Stimulated activated CD4-positive, alpha-beta T cell treated with anti-CD3 and anti-CD28 coated beads, Interleukin-15, amount 100 ng/mL, for 1 hour (primary cell): ENCODE measurements at regions not wholly inside any gene's neighbourhood (a gene's known extent, or its start where the extent isn't known, plus 50 kb on each side); places are given as distances from the start of the nearest gene placed in this dataset.

Experiments used
- DNase-seq, 2 donors: peaks; one replicate each; pipeline ENCODE4 v3.0.0-alpha.2; 2020; ENCODE audit warnings: low read depth in 1 of 2, low spot score in 1 of 2

DNA sequence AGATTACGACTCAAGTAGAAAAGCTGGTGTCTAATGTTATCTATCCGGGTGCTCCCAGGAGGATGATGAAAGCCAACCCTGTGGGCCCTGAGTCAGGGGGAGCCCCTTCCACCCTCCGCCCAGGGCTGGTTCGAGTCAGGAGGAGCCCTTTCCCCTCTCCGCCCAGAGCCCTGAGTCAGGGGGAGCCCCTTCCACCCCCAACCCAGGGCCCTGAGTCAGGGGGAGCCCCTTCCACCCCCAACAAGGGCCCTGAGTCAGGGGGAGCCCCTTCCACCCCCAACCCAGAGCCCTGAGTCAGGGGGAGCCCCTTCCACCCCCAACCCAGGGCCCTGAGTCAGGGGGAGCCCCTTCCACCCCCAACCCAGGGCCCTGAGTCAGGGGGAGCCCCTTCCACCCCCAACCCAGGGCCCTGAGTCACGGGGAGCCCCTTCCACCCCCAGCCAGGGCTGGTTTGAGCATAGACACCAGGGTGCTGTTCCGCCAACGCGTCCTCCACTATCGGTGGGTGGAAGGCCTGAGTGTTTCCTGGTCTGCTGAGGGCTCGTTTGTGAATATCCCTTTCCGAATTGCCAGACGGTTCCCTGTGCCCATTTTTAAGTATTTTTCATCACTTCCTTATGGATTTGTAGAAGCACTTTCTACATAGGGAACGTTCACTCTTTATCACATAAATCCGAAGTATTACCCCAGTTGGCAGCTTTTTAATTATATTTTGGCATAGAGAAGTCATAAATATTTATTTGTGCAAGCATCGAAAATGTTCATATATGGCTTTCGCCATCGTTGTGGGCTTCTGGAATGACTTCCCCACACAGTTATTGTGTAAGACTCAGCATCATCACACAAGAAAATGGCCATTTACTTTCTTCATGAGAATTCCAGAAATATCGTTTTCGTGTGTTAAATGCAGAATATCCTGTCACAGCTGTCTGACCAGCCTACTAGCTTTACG is 380.6 kb downstream of the BRD1 start:
- DNase-seq: peak in 1 of 2 donors; percentile 11

DNA sequence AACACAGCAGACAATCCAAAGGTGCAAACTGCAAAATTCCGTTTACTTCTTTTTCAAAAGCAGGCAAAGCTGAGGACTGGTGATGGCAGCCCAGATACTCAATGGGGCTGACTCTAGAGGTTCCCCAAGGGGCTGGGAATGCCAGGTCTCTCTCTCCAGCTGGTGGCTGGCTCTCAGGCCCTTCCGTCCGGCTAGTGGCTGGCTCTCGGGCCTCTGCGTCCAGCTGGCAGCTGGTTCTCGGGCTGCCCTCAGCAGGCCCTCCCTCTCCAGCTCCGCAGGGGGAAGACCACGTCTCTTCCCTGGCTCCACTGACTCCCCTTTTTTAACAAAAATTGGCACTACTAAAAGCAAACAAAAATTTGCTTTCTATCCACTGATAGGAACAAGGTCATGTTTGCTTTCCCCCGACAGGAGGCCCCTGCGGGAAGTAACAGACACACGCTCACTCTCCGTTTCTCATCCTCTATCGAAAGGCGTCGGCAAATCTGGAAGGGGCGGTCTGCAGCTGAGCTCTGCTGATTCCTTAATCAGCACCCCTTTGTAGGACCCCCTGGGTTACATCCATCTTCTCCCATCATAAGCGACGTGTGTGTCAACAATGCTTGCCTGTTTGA is 381.4 kb downstream of the BRD1 start:
- DNase-seq: no peak

DNA sequence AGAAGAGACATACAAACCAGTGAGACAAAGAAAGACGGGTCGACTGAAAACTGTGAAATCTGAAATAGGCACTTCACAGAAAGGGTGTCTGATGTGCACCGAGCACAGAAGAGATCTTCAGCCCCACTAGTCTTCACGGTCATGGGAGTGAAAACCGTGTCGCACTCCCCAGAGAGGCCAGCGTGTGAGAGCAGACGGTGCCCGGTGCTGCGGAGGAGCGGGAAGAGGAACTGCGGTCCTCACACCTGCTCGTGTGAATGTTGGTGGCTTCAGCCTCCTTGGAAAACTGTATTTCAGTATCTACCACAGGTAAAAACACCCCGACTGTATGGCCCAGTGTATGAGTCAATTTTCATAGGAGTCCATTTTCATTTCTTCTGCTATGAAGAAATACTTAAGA is 382.9 kb downstream of the BRD1 start:
- no peak for DNase-seq

DNA sequence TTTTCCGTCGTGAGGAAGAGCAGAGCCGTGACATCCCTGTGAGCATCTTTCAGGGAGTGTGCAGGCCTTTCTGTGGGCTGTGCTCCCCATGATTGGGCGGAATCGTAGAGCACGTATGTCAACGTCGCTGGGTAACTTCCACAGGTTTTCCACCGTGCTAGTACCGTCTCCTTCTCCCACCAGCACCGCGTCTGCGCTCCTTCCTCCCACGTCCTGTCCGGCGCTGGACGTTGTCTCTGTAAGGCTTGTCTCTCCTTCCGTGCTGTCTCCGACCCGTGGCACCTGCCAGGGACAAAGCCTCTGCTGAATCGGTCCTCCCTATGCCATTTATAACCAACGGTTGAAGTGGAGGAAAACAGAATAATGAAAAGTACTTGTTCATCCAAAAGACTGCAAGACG is 386.7 kb downstream of the BRD1 start:
- no peak for DNase-seq

DNA sequence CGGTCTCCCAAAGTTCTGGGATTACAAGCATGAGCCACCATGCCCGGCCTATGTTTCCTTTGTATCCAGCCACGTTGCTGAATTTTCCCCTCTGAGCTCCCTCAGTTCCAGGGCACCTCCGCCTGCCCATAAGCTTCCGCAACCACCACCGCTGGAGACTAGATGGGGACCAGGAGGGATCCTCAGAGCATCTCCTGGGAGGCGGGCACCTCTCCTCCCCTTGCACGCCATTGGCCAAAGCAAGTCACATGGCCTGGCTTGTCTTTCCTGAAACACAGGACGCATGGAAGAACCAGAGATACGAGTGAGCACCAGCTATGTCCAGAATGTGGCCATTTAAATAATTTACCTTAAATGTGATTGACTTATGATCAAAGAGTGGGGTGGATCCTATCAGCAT is 388.3 kb downstream of the BRD1 start:
- no peak for DNase-seq

DNA sequence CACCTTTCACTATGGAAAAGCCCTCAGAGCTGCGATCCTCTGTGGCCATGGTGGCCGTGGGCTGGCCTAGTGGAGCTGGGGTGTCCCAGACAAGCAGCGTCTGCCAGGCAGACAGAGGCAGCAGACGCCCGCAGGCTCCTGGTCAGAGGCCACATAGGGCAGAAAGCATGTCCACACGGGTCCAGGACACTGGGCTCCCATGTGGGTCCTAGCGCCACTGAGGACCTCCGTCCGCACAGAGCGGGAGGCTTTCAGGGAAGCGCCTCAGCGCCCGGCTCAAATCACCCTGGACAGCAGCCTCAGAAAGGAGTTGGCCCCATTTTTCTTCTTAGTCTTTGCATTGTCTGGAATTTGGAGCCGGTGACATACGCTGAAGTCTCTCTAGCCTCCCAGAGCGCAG is 389.7 kb downstream of the BRD1 start:
- no peak for DNase-seq

DNA sequence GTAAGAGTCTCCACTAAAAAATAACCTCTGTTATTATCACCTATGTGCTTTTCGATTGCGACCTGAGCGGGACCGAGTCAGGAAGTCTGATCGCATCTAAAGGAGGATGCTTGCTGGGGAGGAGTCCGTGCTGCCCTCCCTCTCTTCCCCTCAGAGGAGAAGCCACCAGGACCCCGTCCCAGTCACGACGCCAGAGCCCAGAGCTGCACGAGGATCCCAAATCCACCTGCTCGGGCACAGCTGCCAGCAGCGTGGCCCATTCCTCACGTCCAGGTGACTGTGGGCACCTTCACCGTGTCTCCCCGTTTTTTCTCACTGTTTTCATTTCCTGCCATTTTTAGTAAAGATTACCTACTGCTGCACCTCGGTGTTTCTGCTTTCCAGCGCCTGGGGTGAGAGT is 390.3 kb downstream of the BRD1 start:
- no peak for DNase-seq

DNA sequence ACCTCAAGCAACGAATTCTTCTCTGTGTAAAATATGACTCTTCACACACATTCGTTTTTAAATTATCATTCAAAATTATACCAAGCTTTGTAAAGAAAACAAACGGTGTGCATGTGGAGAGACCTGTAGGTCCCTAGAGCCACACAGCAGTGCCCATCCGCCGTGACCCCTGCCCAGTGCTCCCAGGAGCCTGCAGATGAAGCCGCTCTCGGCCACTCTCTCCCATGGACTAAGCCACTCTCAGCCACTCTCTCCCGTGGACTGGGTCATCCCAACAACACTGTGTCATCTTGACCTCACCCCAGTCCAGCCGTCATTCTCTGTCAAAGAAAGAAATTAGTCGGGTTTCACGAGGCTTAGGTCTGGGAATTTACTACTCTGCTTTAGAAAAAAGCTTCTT is 391.6 kb downstream of the BRD1 start:
- no peak for DNase-seq

DNA sequence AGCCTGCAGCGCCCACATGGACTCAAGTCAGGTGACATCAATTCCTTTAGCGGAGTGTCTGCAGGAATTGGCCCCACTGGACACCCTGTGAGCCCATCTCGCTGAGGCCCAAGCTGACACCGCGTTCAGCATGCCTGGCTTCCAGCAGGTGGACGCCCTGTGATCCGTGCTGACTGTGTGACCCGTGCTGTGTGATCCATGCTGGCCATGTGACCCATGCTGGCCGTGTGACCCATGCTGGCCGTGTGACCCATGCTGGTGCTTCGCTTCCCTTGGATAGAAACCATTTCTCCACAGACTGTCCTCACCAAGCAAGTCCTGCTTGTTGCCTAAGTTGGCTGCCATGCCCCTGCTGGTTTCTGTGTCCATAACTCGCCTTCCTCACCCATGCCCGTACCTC is 392.1 kb downstream of the BRD1 start:
- no peak for DNase-seq

DNA sequence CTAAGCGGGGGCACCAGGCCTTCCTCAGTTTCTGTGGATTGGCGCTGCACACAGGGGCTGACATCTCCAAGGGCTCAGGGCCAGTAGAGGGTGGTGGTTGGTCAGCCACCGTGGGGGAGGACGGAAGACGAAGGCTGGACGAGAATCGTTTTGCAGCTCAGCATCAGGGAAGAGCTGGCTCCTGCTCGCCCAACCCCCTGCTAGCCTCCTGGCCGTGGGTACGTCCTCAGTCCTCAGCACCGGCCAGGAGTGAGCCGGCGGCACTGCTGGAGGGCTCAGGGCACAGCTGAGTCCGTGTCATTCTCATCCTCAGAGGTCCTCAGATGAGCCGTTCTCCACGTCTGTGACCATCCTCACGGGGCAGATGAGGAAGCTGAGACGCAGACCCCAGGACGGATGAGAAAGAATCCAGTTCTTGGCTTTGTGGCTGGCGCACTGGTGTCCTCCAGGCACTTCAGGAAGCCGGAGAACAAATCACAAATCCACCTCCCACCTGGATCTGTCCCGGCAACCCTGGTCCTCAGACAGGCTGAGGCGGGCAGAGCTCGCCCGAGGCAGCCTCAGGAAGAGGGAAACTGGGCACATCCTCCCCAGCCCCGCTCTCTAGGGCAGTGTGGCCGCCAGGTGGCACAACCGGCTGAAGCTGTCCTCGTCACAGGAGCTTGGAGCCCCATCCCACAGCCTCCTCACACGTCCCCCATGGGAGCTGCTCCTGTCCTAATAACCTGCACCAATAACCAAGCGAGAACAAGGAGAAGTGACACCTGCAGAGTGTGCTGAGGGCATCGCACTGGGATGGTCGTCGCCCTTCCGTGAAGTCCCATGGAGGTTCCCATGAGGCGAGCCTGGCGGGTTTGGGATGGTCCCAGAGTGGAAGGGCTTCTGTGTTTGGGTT is 393.7 kb downstream of the BRD1 start:
- no peak for DNase-seq

DNA sequence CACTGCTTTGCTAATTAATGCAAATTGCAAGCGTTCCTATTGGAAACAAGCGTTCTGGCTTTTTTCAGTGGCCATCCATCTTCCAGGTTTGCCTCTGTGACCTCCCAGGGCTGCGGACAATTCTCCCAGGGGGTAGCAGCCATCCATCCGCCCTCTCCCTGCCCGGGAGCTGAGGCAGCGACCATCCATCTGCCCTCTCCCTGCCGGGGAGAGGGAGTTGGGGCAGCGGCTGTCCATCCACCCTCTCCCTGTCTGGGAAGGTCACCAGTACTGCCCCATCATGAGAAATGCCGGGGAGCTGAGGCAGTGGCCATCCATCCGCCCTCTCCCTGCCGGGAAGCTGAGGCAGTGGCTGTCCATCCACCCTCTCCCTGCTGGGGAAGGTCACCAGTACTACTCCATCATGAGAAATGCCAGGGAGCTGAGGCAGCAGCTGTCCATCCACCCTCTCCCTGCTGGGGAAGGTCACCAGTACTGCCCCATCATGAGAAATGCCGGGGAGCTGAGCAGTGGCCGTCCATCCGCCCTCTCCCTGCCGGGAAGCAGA is 394.7 kb downstream of the BRD1 start:
- DNase-seq: no peak

DNA sequence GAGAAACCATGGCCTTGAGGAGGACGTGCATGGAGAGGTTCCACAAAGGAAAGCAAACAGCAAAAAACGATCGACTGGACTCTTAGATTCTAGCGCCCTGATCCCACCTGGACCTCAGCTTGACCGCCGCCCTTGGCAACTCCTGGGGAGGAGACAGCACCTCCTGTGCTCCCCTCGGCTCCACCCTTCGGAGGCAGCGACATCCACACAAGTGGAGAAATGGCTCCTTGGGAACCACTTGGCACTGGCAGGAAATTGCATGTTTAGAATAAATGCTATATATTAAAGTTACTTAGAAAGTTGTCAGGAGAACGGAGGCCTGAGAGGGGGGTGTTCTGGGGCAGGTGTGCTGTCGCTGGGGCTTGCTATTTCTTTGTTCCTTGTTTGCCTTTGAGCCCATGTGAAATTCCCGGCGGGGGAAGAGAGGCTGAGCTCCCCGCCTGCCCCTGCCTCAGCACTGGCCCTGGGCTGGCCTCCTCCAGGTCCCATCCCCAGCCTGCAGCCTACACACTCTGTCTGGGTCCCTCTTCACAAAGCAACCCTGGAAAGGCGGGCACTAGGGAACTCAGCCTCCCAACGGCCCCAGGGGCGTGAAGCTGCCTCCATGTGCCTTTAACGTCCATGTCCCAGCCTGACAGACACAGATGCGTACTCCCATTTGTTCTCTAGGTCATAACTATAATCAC is 395.3 kb downstream of the BRD1 start:
- DNase-seq: no peak

DNA sequence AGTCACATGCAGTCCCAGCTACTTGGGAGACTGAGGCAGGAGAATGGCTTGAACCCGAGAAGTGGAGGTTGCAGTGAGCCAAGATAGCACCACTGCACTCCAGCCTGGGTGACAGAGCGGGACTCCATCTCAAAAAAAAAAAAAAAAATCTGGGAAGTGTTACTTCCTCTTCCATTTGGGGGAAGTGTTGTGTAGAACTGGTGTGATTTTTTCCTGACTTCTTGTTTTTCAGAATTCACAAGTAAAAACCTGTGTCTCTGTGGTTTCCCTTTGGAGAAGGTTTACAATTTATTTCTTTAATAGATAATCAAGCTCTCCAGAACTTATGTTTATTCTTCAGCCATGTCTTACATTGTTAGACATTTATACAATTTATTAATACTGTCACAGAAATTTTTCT is 396.1 kb downstream of the BRD1 start:
- DNase-seq: no peak

DNA sequence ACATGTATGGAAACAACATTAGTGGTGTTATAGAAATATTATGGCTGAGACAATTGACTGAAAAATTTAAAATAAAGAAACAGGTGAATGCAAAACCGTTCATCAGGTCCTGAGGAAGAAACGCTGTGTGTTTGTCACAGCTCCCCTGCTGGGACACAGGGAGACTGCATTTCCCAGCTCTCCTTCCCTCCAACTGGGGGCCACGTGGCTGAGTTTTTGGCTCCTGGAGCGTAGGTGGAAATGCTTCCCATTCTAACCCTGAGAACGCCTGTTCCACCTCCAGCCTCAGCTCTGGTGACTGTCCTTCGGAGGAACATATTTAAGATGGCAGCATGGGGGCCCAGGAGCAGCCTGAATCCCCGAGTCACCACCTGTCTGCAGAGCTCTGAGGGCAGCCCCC is 398.6 kb downstream of the BRD1 start:
- DNase-seq: no peak

DNA sequence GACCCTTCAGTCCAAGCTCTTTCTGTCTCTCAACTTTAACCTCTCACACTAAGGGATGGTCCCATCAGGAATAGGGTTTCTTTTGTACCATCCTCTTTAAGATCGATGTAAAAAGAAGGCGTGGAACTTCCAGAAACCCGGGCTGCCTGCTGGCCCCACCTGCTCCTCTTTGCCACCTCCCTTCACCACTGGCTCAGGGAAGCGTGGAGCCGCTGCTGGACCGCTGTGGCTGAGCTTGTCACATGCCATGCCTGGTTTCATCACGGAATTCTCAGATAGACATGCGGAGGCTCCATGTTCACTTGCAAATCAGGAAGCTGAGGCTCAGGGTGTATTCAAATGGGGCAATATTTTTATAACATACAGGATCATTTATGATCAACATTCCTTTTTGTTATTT is 399.7 kb downstream of the BRD1 start:
- no peak for DNase-seq

DNA sequence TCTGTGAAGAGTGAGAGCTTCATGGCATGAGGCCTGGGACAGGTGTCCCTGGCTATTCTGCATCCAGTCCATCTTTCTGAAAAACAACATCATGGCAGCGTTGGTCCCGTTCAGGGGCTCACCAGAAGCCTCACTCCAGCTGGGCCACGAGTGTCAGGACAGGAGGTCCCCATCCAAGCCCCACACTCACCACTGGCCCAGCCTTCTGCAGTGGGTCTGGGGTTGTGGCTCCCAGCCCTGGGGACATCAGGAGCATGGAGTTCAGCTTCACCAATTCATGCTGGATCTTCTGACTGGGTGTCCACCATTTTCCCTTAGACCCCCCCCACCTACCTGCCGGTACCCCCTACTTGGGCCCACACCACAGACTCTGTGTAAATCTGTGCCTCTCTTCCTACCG is 400.3 kb downstream of the BRD1 start:
- no peak for DNase-seq

DNA sequence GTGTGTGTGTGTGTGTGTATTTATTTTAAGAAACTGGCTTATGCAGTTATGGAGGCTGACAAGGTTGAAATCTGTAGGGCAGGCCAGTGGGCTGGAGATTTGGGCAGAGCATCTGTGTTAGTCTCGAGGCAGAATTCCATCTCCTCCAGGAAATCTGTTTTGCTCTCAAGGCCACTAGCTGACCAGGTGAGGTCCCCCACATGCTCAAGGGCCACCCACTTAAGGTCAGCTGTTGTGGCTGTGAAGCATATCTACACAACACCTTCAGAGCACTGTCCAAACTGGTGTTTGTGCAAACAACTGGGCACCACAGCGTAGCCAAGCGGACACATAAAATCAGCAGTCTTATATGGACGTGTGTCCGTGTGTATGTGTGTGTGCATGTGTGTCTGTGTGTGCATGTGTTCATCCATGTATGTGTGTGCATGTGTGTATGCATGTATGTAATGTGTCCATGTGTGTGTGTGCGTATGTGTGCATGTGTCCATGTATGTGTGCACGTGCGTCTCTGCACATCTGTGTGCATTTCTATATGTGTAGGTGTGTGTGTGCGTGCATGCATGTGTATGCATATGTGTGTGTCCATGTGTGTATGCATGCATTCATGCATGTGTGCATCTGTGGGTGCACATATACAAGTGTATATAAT is 400.9 kb downstream of the BRD1 start:
- no peak for DNase-seq

DNA sequence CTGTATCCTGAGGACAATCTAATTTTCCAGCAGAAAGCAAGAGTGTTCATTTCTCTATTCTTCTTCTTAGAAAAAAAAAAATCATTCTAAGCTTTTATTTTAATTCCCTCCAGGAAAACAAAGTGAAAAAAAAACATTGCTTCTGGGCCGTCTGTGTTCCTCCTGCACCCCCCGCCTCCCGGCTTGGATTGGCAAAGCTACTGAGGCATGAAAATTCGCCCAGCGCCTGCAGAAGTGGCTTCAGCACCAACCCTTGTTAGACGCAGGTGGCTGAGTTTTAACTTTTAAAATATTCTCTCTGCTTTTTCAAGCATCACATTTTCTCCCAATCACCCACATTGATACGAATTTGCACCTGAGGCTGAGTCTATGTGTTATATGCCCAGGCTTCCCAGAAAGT is 401.6 kb downstream of the BRD1 start:
- no peak for DNase-seq

DNA sequence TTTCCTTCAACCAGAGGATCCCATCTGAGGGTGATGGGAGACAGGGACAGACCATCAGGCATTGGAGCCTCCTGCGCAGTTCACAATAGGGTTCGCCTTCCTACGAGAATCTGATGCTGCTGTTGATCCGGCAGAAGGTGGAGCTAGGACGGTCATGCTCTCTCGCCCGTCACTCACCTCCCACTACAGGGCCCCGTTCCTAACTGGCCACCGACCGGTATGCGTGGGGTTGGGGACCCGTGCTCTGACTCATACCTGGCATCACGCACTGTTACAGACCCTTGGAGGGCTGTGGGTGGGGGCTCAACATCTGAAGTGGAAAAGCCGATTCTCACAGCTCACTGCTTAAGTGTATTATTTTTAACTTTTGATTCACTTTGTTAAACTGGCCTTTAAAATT is 402.3 kb downstream of the BRD1 start:
- DNase-seq: no peak

DNA sequence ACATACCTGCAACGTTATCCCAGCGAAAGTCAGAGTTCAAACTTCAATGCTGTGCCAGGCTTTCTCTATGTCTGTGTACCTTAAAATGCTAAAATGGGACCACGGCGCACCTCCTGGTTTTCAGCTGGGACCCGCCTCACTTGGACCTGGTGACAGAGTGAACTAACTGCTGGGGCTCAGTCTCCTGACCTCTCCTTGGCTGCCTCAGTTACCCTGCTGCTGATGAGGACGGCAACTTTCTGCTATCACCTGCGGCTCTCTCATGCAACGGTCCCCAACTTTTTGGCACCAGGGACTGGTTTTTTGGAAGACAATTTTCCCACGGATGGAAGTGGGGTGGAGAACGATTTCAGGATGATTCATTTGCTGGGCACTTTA is 402.8 kb downstream of the BRD1 start:
- DNase-seq: no peak
